Right lobe of liver (tissue), 6 donors: ENCODE measurements at regions not wholly inside any gene's neighbourhood (a gene's known extent, or its start where the extent isn't known, plus 50 kb on each side); places are given as distances from the start of the nearest gene placed in this dataset.

Experiments used
- ATAC-seq, 4 donors: fragments of 200-7000 bp; cut with Tn5 transposase; one replicate each; pipeline ENCODE4 v1.9.1; 2020; ENCODE audit warnings: mild to moderate bottlenecking in 4 of 4, moderate library complexity in 4 of 4
- DNase-seq, 3 donors: peaks; one replicate each; pipeline ENCODE4 v3.0.0-alpha.2; 2020
- H3K27ac ChIP-seq, 3 donors: fragments of 200-600 bp; one replicate each; pipeline ENCODE4 v1.8.0; 2022
- H3K27me3 ChIP-seq, 2 donors: fragments of 200-600 bp; one replicate each; pipeline ENCODE4 v1.8.0; 2022
- H3K36me3 ChIP-seq, 4 donors: fragments of 200-600 bp; sonication (generic) in 1 of 4; one replicate each; pipeline versions ENCODE4 v1.5.1 to v1.8.0; 2017 to 2022; ENCODE audit warnings: control low read depth in 1 of 4
- H3K4me1 ChIP-seq, 4 donors: fragments of 200-600 bp; sonication (generic) in 1 of 4; one replicate each; pipeline versions ENCODE4 v1.5.1 to v1.8.0; 2017 to 2022; ENCODE audit warnings: control low read depth in 1 of 4
- H3K4me3 ChIP-seq, 3 donors: fragments of 200-600 bp; one replicate each; pipeline ENCODE4 v1.8.0; 2022
- H3K9me3 ChIP-seq, 4 donors: fragments of 200-600 bp; sonication (generic) in 1 of 4; one replicate each; pipeline versions ENCODE4 v1.5.1 to v1.8.0; 2017 to 2022; ENCODE audit warnings: control low read depth in 1 of 4
- CTCF ChIP-seq, 4 donors: fragments of 200-600 bp in 3 of 4; fragments of 450-650 bp in 1 of 4; IDR thresholded peaks; one replicate each; pipeline versions ENCODE4 v1.5.1 to v1.8.0; 2016 to 2022; ENCODE audit warnings: antibody characterized with exemption in 4 of 4, mild to moderate bottlenecking in 2 of 4
- POLR2A ChIP-seq: fragments of 450-650 bp; IDR thresholded peaks from one replicate; pipeline ENCODE4 v1.6.1; 2017; ENCODE audit warnings: antibody characterized with exemption, mild to moderate bottlenecking
- WGBS: methylation state at CpG from one replicate; pipeline ENCODE4 v1.1.6; 2018; ENCODE audit warnings: low coverage, low lambda C conversion rate; ENCODE audit not compliant: insufficient coverage; ENCODE audit errors: missing lambda C conversion rate; 5-methylcytosine and 5-hydroxymethylcytosine counted together
- intact Hi-C, 2 donors: fragments of 100-400 bp; cut with DNase I; formaldehyde crosslinking; loops; one replicate each; pipeline versions ENCODE4 v1.11.2 to v1.14.1; 2022
- donor health status: DM: no; HTN: yes; CAD: no.
- donor health status: DM: no; HTN: no; CAD: no.
- donor health status: DM: no; HTN: no; CAD: no.
- donor health status: DM: no; HTN: yes; CAD: no.
- donor health status: DM: no; HTN: yes; CAD: no.

DNA sequence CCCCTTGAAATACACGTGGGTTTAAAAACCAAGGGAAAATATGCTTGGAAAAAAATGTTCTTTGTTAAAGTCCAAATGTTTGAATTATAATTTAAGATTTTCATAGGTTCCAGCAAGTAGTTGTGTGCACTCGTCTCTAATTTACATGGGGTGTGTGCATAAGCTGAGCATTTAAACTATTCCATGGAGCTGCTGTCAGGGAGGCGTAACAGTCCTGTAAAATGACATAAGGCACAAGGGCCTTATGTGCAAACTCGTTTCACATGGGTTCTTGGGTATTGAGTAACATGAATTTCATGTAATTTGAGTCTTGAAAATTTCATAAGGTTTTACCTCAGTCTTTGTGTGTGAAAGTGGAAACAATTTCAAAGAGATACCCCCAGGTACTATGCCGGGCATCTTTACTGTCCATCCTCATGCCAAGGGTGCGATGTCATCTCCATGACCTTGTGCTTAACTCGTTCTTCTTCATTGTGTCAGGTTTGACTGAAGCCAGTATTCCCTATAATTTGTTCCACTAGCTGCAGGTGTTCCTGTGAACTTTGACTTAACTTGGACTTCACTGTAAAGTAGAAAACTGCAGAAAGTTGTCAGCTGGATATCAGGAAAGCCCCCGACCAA, 359.3 kb downstream of the SH3GL2 start:
- no peaks in the 10 kb centered on the region for H3K27me3 ChIP-seq
- no peak for TF ChIP-seq POLR2A
- TF ChIP-seq CTCF (IDR thresholded peaks at IDR 0.05): no peak
- no peak overlapping the region for H3K27ac ChIP-seq
- DNase-seq (no peak), ATAC-seq (no peak)
- 41% methylated on average over 7 of the region's 8 CpGs for whole genome bisulfite sequencing
- no peaks in the 10 kb centered on the region for H3K9me3 ChIP-seq
- no peaks in the 10 kb centered on the region for H3K36me3 ChIP-seq
- H3K4me3 ChIP-seq: no peak overlapping the region
- intact Hi-C loops: no loop called here
- H3K4me1 ChIP-seq: no peaks in the 10 kb centered on the region

DNA sequence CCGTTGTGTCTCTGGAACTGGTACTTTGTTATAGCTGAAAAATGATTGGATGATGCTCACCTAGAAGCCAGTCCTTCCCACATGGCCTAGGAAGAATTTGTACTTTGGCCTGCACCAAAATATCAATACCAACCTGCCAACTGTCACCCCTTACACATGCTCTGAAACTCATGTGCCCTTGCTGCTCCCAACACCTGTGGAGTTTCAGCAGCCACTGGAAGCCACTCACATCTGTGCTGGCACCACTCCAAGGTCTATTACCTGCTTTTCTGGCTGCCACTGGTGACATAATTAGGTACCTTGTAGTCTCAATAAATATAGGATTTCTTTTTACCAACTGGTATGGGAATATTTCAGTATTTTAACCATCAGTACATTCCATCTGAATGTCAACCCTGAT, 363.6 kb downstream of the SH3GL2 start:
- H3K27ac ChIP-seq: no peak overlapping the region
- DNase-seq (no peak), ATAC-seq (peak in 1 of 4 donors; percentile 34)
- no peaks in the 10 kb centered on the region for H3K36me3 ChIP-seq
- no peak overlapping the region for H3K4me3 ChIP-seq
- no peaks in the 10 kb centered on the region for H3K27me3 ChIP-seq
- intact Hi-C loops: no loop called here
- TF ChIP-seq CTCF (IDR thresholded peaks at IDR 0.05) (no peak), POLR2A (no peak)
- 82% methylated on average over 1 of the region's 1 CpG for WGBS
- no peaks in the 10 kb centered on the region for H3K4me1 ChIP-seq
- no peaks in the 10 kb centered on the region for H3K9me3 ChIP-seq

- 54% methylated on average over 2 of the region's 2 CpGs for WGBS
- ATAC-seq (no peak), DNase-seq (no peak)
- Histone ChIP-seq H3K9me3 (no peaks in the 10 kb centered on the region), H3K4me3 (no peak overlapping the region), H3K36me3 (no peaks in the 10 kb centered on the region), H3K27ac (no peak overlapping the region), H3K4me1 (no peaks in the 10 kb centered on the region), H3K27me3 (no peaks in the 10 kb centered on the region)
- TF ChIP-seq CTCF (IDR thresholded peaks at IDR 0.05) (no peak), POLR2A (no peak)
- intact Hi-C loops: no loop called here
These were observed 376.5 kb downstream of the SH3GL2 start for GRCh38 chr9:17955409-17955808.

- H3K27me3 ChIP-seq: no peaks in the 10 kb centered on the region
- 52% methylated on average over 2 of the region's 2 CpGs for WGBS
- ATAC-seq: no peak
- intact Hi-C loops: no loop called here
- H3K27ac ChIP-seq: no peak overlapping the region
- no peaks in the 10 kb centered on the region for H3K4me1 ChIP-seq
- no peak for TF ChIP-seq POLR2A
- no peak for TF ChIP-seq CTCF (IDR thresholded peaks at IDR 0.05)
- no peak overlapping the region for H3K4me3 ChIP-seq
- no peak for DNase-seq
- H3K36me3 ChIP-seq: no peaks in the 10 kb centered on the region
- H3K9me3 ChIP-seq: no peaks in the 10 kb centered on the region
These were observed 379.5 kb downstream of the SH3GL2 start for GRCh38 chr9:17958363-17958762.

DNA sequence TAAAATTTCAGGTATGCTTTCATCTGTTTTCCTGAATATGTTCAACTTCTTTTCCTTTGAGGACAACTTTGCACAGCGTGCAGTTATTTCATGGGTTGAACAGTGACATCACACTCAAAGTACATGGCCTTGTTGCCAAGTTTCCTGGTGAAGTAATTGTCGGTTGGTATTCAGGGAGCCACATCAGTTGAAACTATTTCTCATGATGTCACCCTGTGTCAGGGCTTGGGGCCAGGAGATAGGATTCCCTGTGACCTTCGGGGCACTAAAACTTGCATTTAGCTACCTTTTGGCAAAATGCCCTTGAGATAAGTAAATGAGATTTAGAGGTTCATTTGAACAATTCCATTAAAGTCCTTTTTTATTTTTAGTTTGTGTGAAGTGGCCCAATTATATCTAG, 383.9 kb downstream of the SH3GL2 start:
- H3K4me1 ChIP-seq: no peaks in the 10 kb centered on the region
- TF ChIP-seq POLR2A (no peak), CTCF (IDR thresholded peaks at IDR 0.05) (no peak)
- ATAC-seq (peak in 1 of 4 donors; percentile 88), DNase-seq (peak in 1 of 3 donors; percentile 22)
- no peak overlapping the region for H3K4me3 ChIP-seq
- no peaks in the 10 kb centered on the region for H3K36me3 ChIP-seq
- no peaks in the 10 kb centered on the region for H3K9me3 ChIP-seq
- no peak overlapping the region for H3K27ac ChIP-seq
- H3K27me3 ChIP-seq: no peaks in the 10 kb centered on the region
- intact Hi-C loops: no loop called here
- 25% methylated on average over 3 of the region's 3 CpGs for WGBS
